GM23338 (cell line): ENCODE measurements at regions not wholly inside any gene's neighbourhood (a gene's known extent, or its start where the extent isn't known, plus 50 kb on each side); places are given as distances from the start of the nearest gene placed in this dataset.

Experiments used
- ATAC-seq: fragments of 200-7000 bp; cut with Tn5 transposase; 3 replicates; pipeline ENCODE4 v1.9.1; 2020
- DNase-seq: peaks from one replicate; pipeline ENCODE4 v3.0.0-alpha.2; 2015; ENCODE audit warnings: low spot score
- H2AFZ ChIP-seq: fragments of 200-600 bp; sonication (generic); 2 replicates; pipeline ENCODE4 v1.8.0; 2016; ENCODE audit warnings: antibody characterized with exemption, mild to moderate bottlenecking, moderate library complexity
- H3F3A ChIP-seq: fragments of 200-600 bp; sonication (generic); replicated peaks from 2 replicates; pipeline ENCODE4 v1.8.0; 2017; ENCODE audit warnings: antibody characterized with exemption, mixed run types, low read depth
- H3K27ac ChIP-seq: fragments of 200-600 bp; sonication (generic); 2 replicates; pipeline ENCODE4 v1.6.1; 2016; ENCODE audit warnings: low read depth
- H3K27me3 ChIP-seq: fragments of 200-600 bp; sonication (generic); 2 replicates; pipeline ENCODE4 v1.8.0; 2016; ENCODE audit warnings: mild to moderate bottlenecking, mixed run types, moderate library complexity; ENCODE audit not compliant: insufficient read depth
- H3K36me3 ChIP-seq: fragments of 200-600 bp; sonication (generic); 2 replicates; pipeline ENCODE4 v1.8.0; 2016; ENCODE audit warnings: mild to moderate bottlenecking; ENCODE audit not compliant: insufficient read depth
- H3K4me1 ChIP-seq: fragments of 200-600 bp; sonication (generic); 2 replicates; pipeline ENCODE4 v1.8.0; 2016; ENCODE audit warnings: mild to moderate bottlenecking, moderate library complexity; ENCODE audit not compliant: insufficient read depth
- H3K4me2 ChIP-seq: fragments of 200-600 bp; sonication (generic); 2 replicates; pipeline ENCODE4 v1.7.1; 2017; ENCODE audit warnings: mixed run types
- H3K4me3 ChIP-seq: fragments of 200-600 bp; sonication (generic); 2 replicates; pipeline ENCODE4 v1.6.1; 2016; ENCODE audit warnings: mixed run types
- H3K79me2 ChIP-seq: fragments of 200-600 bp; sonication (generic); replicated peaks from 2 replicates; pipeline ENCODE4 v1.8.0; 2017; ENCODE audit warnings: mild to moderate bottlenecking; ENCODE audit not compliant: insufficient read depth
- H3K9me2 ChIP-seq: fragments of 200-600 bp; sonication (generic); 2 replicates; pipeline ENCODE4 v1.8.0; 2017; ENCODE audit not compliant: insufficient read depth
- H4K20me1 ChIP-seq: fragments of 200-600 bp; sonication (generic); replicated peaks from 2 replicates; pipeline ENCODE4 v1.8.0; 2017; ENCODE audit warnings: mild to moderate bottlenecking; ENCODE audit not compliant: insufficient read depth
- H3K27ac Mint-ChIP-seq: 2 replicates; pipeline ENCODE4 v1.8.0; 2020; ENCODE audit warnings: inconsistent platforms, mild to moderate bottlenecking, moderate library complexity, mixed read lengths
- H3K27me3 Mint-ChIP-seq: 3 replicates; pipeline ENCODE4 v1.8.0; 2022; ENCODE audit warnings: low read depth, mild to moderate bottlenecking, moderate library complexity, mixed read lengths, inconsistent platforms; ENCODE audit not compliant: insufficient read depth, poor library complexity
- H3K36me3 Mint-ChIP-seq: 3 replicates; pipeline ENCODE4 v1.8.0; 2021; ENCODE audit warnings: low read depth, mild to moderate bottlenecking, inconsistent platforms, moderate library complexity, mixed read lengths
- H3K4me1 Mint-ChIP-seq: 3 replicates; pipeline ENCODE4 v1.8.0; 2020; ENCODE audit warnings: mild to moderate bottlenecking, inconsistent platforms, mixed read lengths
- H3K4me3 Mint-ChIP-seq: 3 replicates; pipeline ENCODE4 v1.8.0; 2021; ENCODE audit warnings: moderate library complexity, mild to moderate bottlenecking, inconsistent platforms, mixed read lengths
- H3K9me3 Mint-ChIP-seq: 3 replicates; pipeline ENCODE4 v1.8.0; 2020; ENCODE audit warnings: moderate library complexity, mild to moderate bottlenecking, inconsistent platforms, mixed read lengths
- CREB1 ChIP-seq: fragments of 250-450 bp; sonication (Bioruptor Pico); IDR thresholded peaks from 2 replicates; pipeline ENCODE4 v1.5.0; 2020; ENCODE audit warnings: low read depth, mild to moderate bottlenecking, moderate library complexity
- EZH2phosphoT487 ChIP-seq: fragments of 200-600 bp; sonication (generic); IDR thresholded peaks from one replicate; pipeline ENCODE4 v1.8.1; 2018; ENCODE audit warnings: antibody characterized with exemption; ENCODE audit not compliant: unreplicated experiment
- JUNB ChIP-seq: IDR thresholded peaks from one replicate; pipeline ENCODE4 v1.6.1; 2016; ENCODE audit warnings: antibody characterized with exemption; ENCODE audit not compliant: unreplicated experiment
- NANOG ChIP-seq: IDR thresholded peaks from 2 replicates; pipeline ENCODE4 v1.6.1; 2016; ENCODE audit warnings: antibody characterized with exemption, borderline replicate concordance
- ZNF114 ChIP-seq: fragments of 250-450 bp; sonication (Bioruptor Pico); IDR thresholded peaks from 2 replicates; pipeline ENCODE4 v1.5.0; 2020; ENCODE audit warnings: mild to moderate bottlenecking, moderate library complexity
- ZNF331 ChIP-seq: fragments of 250-450 bp; sonication (Bioruptor Pico); IDR thresholded peaks from 2 replicates; pipeline ENCODE4 v1.5.0; 2020; ENCODE audit warnings: low read depth, mild to moderate bottlenecking, moderate library complexity
- TF ChIP-seq, protein P1 (sequence below), 2 experiments: fragments of 200-600 bp in 1 of 2; sonication (generic) in 1 of 2; conservative IDR thresholded peaks; 2 replicates each; pipeline versions ENCODE4 v1.5.1 to v1.6.1; 2016 to 2017; ENCODE audit warnings: antibody characterized with exemption in 2 of 2, low read depth in 2 of 2, mild to moderate bottlenecking in 2 of 2, moderate library complexity in 1 of 2
- TF ChIP-seq, protein P2 (sequence below): IDR thresholded peaks from one replicate; pipeline ENCODE4 v1.6.1; 2018; ENCODE audit warnings: antibody characterized with exemption; ENCODE audit not compliant: unreplicated experiment

GRCh38 chr4:92163348-92163747 lies 140.4 kb upstream of the GRID2 start:
- ATAC-seq (no peak; the same call in 2 of the 3 replicates), DNase-seq (peak; percentile 47)
- Histone ChIP-seq H3K36me3 (no peaks in the 10 kb centered on the region), H4K20me1 (no peaks in the 10 kb centered on the region), H2AFZ (no peak overlapping the region), H3K9me2 (peaks cover 4% of the 10 kb centered on the region; the same call in 1 of the 2 replicates), H3K4me2 (no peak overlapping the region), H3K79me2 (no peaks in the 10 kb centered on the region), H3K4me1 (0 out of 2 replicates have a peak, but pooled peaks cover 4% of the 10 kb centered on the region), H3K27me3 (no peaks in the 10 kb centered on the region), H3K4me3 (no peak overlapping the region), H3F3A (no peaks in the 10 kb centered on the region), H3K27ac (no peak overlapping the region)
- H3K36me3 Mint-ChIP-seq = peaks cover 21% of the 10 kb centered on the region; the same call in 2 of the 3 replicates
- no peak overlapping the region for H3K4me3 Mint-ChIP-seq
- TF ChIP-seq JUNB = no peak
- TF ChIP-seq, protein P1, sequence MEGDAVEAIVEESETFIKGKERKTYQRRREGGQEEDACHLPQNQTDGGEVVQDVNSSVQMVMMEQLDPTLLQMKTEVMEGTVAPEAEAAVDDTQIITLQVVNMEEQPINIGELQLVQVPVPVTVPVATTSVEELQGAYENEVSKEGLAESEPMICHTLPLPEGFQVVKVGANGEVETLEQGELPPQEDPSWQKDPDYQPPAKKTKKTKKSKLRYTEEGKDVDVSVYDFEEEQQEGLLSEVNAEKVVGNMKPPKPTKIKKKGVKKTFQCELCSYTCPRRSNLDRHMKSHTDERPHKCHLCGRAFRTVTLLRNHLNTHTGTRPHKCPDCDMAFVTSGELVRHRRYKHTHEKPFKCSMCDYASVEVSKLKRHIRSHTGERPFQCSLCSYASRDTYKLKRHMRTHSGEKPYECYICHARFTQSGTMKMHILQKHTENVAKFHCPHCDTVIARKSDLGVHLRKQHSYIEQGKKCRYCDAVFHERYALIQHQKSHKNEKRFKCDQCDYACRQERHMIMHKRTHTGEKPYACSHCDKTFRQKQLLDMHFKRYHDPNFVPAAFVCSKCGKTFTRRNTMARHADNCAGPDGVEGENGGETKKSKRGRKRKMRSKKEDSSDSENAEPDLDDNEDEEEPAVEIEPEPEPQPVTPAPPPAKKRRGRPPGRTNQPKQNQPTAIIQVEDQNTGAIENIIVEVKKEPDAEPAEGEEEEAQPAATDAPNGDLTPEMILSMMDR (conservative IDR thresholded peaks at IDR 0.05; ENCODE audit: low read depth in 2 of 2) = peak; percentile 65 to 69
- TF ChIP-seq, protein P2, sequence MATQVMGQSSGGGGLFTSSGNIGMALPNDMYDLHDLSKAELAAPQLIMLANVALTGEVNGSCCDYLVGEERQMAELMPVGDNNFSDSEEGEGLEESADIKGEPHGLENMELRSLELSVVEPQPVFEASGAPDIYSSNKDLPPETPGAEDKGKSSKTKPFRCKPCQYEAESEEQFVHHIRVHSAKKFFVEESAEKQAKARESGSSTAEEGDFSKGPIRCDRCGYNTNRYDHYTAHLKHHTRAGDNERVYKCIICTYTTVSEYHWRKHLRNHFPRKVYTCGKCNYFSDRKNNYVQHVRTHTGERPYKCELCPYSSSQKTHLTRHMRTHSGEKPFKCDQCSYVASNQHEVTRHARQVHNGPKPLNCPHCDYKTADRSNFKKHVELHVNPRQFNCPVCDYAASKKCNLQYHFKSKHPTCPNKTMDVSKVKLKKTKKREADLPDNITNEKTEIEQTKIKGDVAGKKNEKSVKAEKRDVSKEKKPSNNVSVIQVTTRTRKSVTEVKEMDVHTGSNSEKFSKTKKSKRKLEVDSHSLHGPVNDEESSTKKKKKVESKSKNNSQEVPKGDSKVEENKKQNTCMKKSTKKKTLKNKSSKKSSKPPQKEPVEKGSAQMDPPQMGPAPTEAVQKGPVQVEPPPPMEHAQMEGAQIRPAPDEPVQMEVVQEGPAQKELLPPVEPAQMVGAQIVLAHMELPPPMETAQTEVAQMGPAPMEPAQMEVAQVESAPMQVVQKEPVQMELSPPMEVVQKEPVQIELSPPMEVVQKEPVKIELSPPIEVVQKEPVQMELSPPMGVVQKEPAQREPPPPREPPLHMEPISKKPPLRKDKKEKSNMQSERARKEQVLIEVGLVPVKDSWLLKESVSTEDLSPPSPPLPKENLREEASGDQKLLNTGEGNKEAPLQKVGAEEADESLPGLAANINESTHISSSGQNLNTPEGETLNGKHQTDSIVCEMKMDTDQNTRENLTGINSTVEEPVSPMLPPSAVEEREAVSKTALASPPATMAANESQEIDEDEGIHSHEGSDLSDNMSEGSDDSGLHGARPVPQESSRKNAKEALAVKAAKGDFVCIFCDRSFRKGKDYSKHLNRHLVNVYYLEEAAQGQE = no peak
- TF ChIP-seq ZNF331 = no peak
- no peak for TF ChIP-seq EZH2phosphoT487
- no peak for TF ChIP-seq CREB1 (CRISPR knock-in tag)
- no peak for TF ChIP-seq ZNF114
- H3K27me3 Mint-ChIP-seq = peaks cover 5% of the 10 kb centered on the region
- peaks cover 35% of the 10 kb centered on the region for H3K9me3 Mint-ChIP-seq
- no peak overlapping the region for H3K27ac Mint-ChIP-seq
- H3K4me1 Mint-ChIP-seq = no peaks in the 10 kb centered on the region

DNA sequence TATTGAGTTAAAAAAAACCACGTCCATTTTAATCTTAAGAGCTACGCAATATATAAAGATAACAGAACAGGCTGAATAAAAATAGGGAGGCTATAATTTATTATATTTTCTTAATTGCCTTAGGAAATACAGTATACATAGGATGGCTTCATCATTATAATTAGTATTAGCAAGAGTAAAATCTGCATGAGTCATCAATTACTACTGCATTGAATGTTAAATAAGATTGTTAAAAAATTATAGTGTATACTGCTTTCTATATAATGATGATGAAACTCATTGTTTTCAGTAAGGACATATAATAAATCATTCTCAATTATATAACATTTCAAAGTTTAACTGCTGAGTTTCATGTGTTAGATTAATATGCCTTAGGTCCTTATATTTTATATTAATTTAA lies 133.4 kb upstream of the GRID2 start:
- Histone ChIP-seq H3K36me3 (no peaks in the 10 kb centered on the region), H2AFZ (no peak overlapping the region), H3K9me2 (no peaks in the 10 kb centered on the region), H3K4me3 (no peak overlapping the region), H3K27me3 (no peaks in the 10 kb centered on the region), H3K27ac (no peak overlapping the region), H4K20me1 (no peaks in the 10 kb centered on the region), H3K4me2 (no peak overlapping the region), H3K4me1 (0 out of 2 replicates have a peak, but pooled peaks cover 4% of the 10 kb centered on the region), H3K79me2 (no peaks in the 10 kb centered on the region), H3F3A (no peaks in the 10 kb centered on the region)
- Mint-ChIP-seq H3K27ac (no peak overlapping the region), H3K4me1 (peaks cover 4% of the 10 kb centered on the region; the same call in 1 of the 3 replicates), H3K4me3 (no peak overlapping the region), H3K27me3 (no peaks in the 10 kb centered on the region), H3K9me3 (peaks cover 12% of the 10 kb centered on the region; the same call in 2 of the 3 replicates), H3K36me3 (peaks cover 4% of the 10 kb centered on the region; the same call in 1 of the 3 replicates)
- ATAC-seq (no peak), DNase-seq (no peak)
- no peak for TF ChIP-seq CREB1 (CRISPR knock-in tag)
- no peak for TF ChIP-seq ZNF331
- TF ChIP-seq NANOG = no peak
- TF ChIP-seq, protein P2 = no peak
- TF ChIP-seq, protein P1 (conservative IDR thresholded peaks at IDR 0.05; ENCODE audit: low read depth in 2 of 2) = no peak
- TF ChIP-seq JUNB = no peak
